NCI-H748 (cell line): ENCODE measurements at regions not wholly inside any gene's neighbourhood (a gene's known extent, or its start where the extent isn't known, plus 50 kb on each side); places are given as distances from the start of the nearest gene placed in this dataset.
"Not testable (repeated sequence)": the region's sequence is repeated elsewhere in the genome, so short reads cannot be mapped to it uniquely, and the experiment has no call there.

Experiments used
- DNase-seq: peaks from one replicate; lab custom pipeline; 2025; ENCODE audit not compliant: unreplicated experiment; lab: John Stamatoyannopoulos, UW

GRCh38 chr10:128178302-128178958 lies 52.2 kb upstream of the MKI67 start:
- peak; percentile 10 for DNase-seq

- DNase-seq, result peak; percentile 80
These were observed 54.6 kb upstream of the MKI67 start for GRCh38 chr10:128180843-128181242.

DNA sequence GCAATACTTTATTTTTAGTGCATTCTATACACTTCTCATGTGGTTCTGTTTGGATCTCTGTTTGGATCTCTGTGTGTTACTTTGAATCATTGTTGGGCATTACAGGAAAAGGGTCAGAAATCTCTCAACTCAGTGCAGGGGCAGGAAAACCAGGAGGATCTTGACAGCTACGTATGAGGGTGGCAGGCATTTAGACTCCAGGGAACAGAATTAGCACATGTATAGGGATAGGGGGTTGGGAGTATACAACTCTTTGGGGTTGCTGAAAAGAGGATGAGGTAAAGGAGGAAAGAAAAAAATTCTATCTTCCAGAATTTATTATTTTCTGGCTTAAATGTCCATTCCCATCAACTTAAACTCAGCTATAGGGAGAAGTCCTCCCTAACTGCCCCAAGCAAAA lies 59.4 kb upstream of the MKI67 start:
- no peak for DNase-seq

- no peak for DNase-seq
These were observed 61.0 kb upstream of the MKI67 start for GRCh38 chr10:128186959-128187787.

DNA sequence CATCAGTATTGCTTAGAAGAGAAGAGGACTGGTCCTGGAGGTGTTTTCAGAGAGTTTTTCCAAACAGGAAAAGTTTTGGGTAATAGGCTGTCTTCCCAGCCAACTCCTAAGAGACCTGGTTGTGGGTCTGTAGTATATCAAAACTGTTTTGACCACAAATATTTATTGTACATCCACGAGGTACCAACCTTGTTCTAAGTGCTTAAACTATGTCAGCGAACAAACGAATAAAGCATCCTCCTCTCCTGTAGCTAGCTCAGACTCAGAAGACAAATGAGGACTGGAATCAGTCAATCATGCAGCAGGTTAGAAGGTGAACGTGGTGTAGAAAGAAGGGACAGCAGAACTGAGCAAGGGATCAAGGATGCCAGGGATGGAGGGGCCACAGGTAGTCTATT lies 61.6 kb upstream of the MKI67 start:
- no peak for DNase-seq

GRCh38 chr10:128189176-128189575 lies 63.0 kb upstream of the MKI67 start:
- DNase-seq, result no peak

GRCh38 chr10:128191847-128192246 lies 65.6 kb upstream of the MKI67 start:
- peak; percentile 71 for DNase-seq

GRCh38 chr10:128201826-128202225 lies 75.6 kb upstream of the MKI67 start:
- not testable (repeated sequence) for DNase-seq

- no peak for DNase-seq
These were observed 76.8 kb upstream of the MKI67 start for GRCh38 chr10:128203028-128203427.

GRCh38 chr10:128205591-128205990 lies 79.4 kb upstream of the MKI67 start:
- not testable (repeated sequence) for DNase-seq

GRCh38 chr10:128206676-128207075 lies 80.5 kb upstream of the MKI67 start:
- DNase-seq, result no peak

GRCh38 chr10:128209862-128210214 lies 83.6 kb upstream of the MKI67 start:
- no peak for DNase-seq

GRCh38 chr10:128210215-128211063 lies 84.2 kb upstream of the MKI67 start:
- DNase-seq, result peak; percentile 43

DNA sequence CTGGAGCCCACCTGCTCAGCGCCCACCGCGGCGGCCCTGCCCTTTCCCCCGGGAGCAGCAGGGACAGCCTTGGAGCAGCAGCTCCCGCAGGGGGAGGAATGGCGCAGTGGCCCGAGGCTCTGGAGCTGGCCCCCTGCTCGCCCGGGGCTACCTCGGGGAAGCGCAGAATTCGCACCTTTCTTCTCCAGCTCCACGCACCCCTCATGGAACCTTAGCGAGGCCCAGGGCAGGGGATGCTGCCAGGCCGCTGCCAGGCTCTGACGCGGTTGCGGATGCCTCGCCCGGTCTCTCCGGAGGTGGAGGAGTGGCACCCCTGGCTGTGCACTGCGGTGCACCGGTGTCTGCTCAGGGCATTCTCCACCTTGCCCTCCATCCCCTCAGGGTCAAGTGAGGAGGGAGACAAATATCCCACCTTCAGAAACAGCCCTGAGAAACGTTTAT lies 84.9 kb upstream of the MKI67 start:
- DNase-seq, result no peak

- peak; percentile 78 for DNase-seq
These were observed 85.9 kb upstream of the MKI67 start for GRCh38 chr10:128211953-128212727.

DNA sequence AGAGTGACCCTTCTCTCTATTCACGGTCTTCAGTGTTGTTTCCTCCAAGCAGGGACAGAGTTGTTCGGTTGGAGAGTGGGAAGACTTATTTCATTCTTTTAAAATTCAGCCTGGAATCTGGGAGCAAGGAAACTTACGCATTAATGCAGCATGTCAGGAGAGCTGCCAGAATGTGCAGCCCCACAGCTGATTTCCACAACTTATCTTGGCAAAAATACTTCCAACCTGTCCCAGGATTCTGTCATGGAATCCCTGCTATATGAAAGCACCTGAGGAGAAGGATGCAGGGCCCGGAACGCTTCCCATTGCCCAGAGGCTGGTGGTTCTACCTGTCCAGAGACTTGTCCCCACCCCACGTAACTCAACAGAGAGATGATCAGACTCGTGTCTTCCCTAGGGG lies 86.9 kb upstream of the MKI67 start:
- DNase-seq, result no peak

DNA sequence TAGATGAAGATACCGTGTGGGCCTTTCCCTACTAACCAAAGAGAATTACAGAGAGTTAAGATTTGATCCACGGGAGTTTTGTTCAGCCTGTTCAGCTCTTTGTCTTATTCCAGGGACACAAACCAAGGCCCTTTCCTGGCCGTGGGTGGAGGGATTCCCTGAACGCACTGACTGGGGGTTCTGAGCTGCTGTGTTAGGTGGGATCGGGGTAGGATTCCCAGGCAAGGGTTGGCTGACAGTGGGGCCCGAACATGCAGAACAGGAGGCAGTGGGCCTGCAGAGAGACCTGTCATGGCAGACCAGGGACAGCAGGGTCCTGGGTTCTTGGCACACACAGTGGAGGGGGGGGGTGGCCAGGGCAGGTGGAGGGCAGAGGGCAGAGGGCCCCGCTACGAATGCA lies 89.5 kb upstream of the MKI67 start:
- no peak for DNase-seq

GRCh38 chr10:128217136-128217535 lies 90.9 kb upstream of the MKI67 start:
- DNase-seq, result peak; percentile 2

- no peak for DNase-seq
These were observed 91.9 kb upstream of the MKI67 start for GRCh38 chr10:128218161-128218560.

GRCh38 chr10:128219295-128219694 lies 93.1 kb upstream of the MKI67 start:
- no peak for DNase-seq

GRCh38 chr10:128220021-128220420 lies 93.8 kb upstream of the MKI67 start:
- peak; percentile 31 for DNase-seq
